Endodermal cell (in vitro differentiated cells): ENCODE measurements at regions not wholly inside any gene's neighbourhood (a gene's known extent, or its start where the extent isn't known, plus 50 kb on each side); places are given as distances from the start of the nearest gene placed in this dataset.
"Not testable (repeated sequence)": the region's sequence is repeated elsewhere in the genome, so short reads cannot be mapped to it uniquely, and the experiment has no call there.

Source experiments
- DNase-seq: peaks from one replicate; pipeline ENCODE4 v3.0.0-alpha.2; 2017
- H3K27ac ChIP-seq: 2 replicates; pipeline ENCODE4 v1.5.1; 2013; ENCODE audit warnings: mild to moderate bottlenecking, low read depth, low read length, moderate library complexity
- H3K27me3 ChIP-seq: 2 replicates; pipeline ENCODE4 v1.6.1; 2013; ENCODE audit warnings: mild to moderate bottlenecking, low read length, moderate library complexity; ENCODE audit not compliant: insufficient read depth, control insufficient read depth, poor library complexity, severe bottlenecking
- H3K36me3 ChIP-seq: 2 replicates; pipeline ENCODE4 v1.7.0; 2013; ENCODE audit warnings: mild to moderate bottlenecking, low read length, moderate library complexity; ENCODE audit not compliant: control insufficient read depth, insufficient read depth
- H3K4me1 ChIP-seq: one replicate; pipeline ENCODE4 v1.7.0; 2013; ENCODE audit warnings: low read length; ENCODE audit not compliant: control insufficient read depth, insufficient read depth
- H3K4me3 ChIP-seq: 2 replicates; pipeline ENCODE4 v1.5.1; 2013; ENCODE audit warnings: mild to moderate bottlenecking, low read length, moderate library complexity
- H3K9ac ChIP-seq: 2 replicates; pipeline ENCODE4 v1.6.1; 2013; ENCODE audit warnings: mild to moderate bottlenecking, low read length, moderate library complexity; ENCODE audit not compliant: poor library complexity, severe bottlenecking; ENCODE audit errors: extremely low read depth
- H3K9me3 ChIP-seq: 2 replicates; pipeline ENCODE4 v1.6.1; 2013; ENCODE audit warnings: mild to moderate bottlenecking, low read length, moderate library complexity; ENCODE audit not compliant: control insufficient read depth
- H3K27ac Mint-ChIP-seq: 2 replicates; pipeline ENCODE4 v1.8.0; 2020; ENCODE audit warnings: mixed read lengths
- H3K27me3 Mint-ChIP-seq: 2 replicates; pipeline ENCODE4 v1.8.0; 2021; ENCODE audit warnings: mild to moderate bottlenecking, mixed read lengths; ENCODE audit not compliant: insufficient read depth
- H3K36me3 Mint-ChIP-seq: 2 replicates; pipeline ENCODE4 v1.8.0; 2020; ENCODE audit warnings: low read depth, mixed read lengths
- H3K4me1 Mint-ChIP-seq: 2 replicates; pipeline ENCODE4 v1.8.0; 2020; ENCODE audit warnings: mixed read lengths
- H3K4me3 Mint-ChIP-seq: 2 replicates; pipeline ENCODE4 v1.8.0; 2020; ENCODE audit warnings: mild to moderate bottlenecking, moderate library complexity, mixed read lengths
- H3K9me3 Mint-ChIP-seq: 2 replicates; pipeline ENCODE4 v1.8.0; 2020; ENCODE audit warnings: mild to moderate bottlenecking, mixed read lengths
- WGBS, 2 experiments: methylation state at CpG; one replicate each; pipeline versions ENCODE4 v1.1.5 to v1.1.7; 2013; ENCODE audit warnings: missing lambda C conversion rate in 2 of 2, mixed read lengths in 1 of 2; ENCODE audit not compliant: insufficient coverage in 1 of 2, insufficient read length in 1 of 2; 5-methylcytosine and 5-hydroxymethylcytosine counted together
- TF ChIP-seq, protein P1 (sequence below): fragments of 200-600 bp; sonication (generic); conservative IDR thresholded peaks from 2 replicates; pipeline ENCODE4 v1.5.0; 2021; ENCODE audit warnings: antibody characterized with exemption, mild to moderate bottlenecking

DNA sequence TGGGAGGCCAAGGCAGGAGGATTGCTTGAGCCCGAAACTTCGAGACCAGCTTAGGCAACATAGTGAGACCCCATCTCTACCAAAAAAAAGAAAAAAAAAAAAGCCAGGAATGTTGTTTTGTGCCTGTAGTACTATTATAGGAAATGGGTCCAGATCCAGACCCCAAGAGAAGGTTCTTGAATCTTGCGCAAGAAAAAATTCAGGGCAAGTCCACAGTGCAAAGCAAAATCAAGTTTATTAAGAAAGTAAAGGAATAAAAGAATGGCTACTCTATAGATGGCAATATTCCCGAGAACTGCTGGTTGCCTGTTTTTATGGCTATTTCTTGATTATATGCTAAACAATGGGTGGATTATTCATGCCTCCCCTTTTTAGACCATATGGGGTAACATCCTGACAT, 51.2 kb upstream of the RDX start:
- Mint-ChIP-seq H3K9me3 (no peaks in the 10 kb centered on the region), H3K36me3 (no peaks in the 10 kb centered on the region), H3K4me3 (no peak overlapping the region), H3K27me3 (no peaks in the 10 kb centered on the region), H3K27ac (no peak overlapping the region), H3K4me1 (no peaks in the 10 kb centered on the region)
- Histone ChIP-seq H3K27ac (no peak overlapping the region), H3K9me3 (no peaks in the 10 kb centered on the region), H3K27me3 (no peaks in the 10 kb centered on the region), H3K4me1 (no peaks in the 10 kb centered on the region), H3K9ac (no peak overlapping the region), H3K36me3 (no peaks in the 10 kb centered on the region), H3K4me3 (no peak overlapping the region)
- 83 to 99% methylated on average over 2 of the region's 4 CpGs for WGBS, 2 experiments
- TF ChIP-seq, protein P1, sequence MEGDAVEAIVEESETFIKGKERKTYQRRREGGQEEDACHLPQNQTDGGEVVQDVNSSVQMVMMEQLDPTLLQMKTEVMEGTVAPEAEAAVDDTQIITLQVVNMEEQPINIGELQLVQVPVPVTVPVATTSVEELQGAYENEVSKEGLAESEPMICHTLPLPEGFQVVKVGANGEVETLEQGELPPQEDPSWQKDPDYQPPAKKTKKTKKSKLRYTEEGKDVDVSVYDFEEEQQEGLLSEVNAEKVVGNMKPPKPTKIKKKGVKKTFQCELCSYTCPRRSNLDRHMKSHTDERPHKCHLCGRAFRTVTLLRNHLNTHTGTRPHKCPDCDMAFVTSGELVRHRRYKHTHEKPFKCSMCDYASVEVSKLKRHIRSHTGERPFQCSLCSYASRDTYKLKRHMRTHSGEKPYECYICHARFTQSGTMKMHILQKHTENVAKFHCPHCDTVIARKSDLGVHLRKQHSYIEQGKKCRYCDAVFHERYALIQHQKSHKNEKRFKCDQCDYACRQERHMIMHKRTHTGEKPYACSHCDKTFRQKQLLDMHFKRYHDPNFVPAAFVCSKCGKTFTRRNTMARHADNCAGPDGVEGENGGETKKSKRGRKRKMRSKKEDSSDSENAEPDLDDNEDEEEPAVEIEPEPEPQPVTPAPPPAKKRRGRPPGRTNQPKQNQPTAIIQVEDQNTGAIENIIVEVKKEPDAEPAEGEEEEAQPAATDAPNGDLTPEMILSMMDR, result no peak
- DNase-seq, result no peak

DNA sequence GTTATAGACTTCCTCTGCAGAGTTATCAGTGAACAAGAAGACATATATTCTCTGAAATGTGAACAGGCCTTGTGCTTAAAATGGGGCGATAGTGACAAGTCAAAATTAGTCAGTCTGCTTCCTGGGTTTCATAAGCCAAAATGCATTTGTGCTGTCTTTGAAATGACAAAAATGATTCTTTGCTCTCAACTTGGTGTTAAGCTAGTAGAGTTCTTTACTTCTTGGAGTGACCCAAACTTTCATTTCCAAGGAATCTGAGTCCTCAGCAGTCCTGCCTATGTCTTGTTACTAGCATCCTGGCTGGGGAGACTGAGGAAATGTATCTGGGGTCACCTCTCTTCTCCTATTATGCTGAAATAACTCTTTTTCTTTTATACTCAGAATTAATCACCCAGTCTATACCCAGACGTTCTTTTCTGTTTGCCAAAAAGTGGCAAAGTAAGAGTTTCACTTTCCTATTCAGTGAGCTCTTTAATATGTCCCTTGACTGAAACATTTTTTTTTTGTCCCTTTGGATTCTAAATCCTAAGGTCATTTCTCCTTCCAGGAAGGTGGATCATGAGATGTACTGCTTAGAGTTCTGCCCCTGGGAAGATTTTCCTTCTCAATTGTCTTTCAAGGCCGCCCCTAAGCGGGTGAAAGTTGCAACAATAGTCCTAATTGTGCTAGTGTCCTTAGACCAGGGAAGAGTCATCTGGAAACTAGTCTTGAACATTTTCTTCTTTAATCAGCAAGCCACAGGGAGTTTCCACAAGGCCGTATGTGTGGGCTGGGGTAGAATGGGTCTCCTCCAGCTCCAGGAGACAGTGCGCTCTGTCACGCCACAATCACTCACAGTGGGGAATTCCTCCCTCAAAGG, 53.0 kb upstream of the RDX start:
- H3K4me3 ChIP-seq, result no peak overlapping the region
- no peak for DNase-seq
- no peaks in the 10 kb centered on the region for H3K9me3 Mint-ChIP-seq
- TF ChIP-seq, protein P1, result no peak
- H3K4me3 Mint-ChIP-seq, result no peak overlapping the region
- no peak overlapping the region for H3K27ac Mint-ChIP-seq
- H3K27ac ChIP-seq, result no peak overlapping the region
- H3K36me3 ChIP-seq, result no peaks in the 10 kb centered on the region
- no peaks in the 10 kb centered on the region for H3K9me3 ChIP-seq
- no peaks in the 10 kb centered on the region for H3K27me3 ChIP-seq
- H3K27me3 Mint-ChIP-seq, result no peaks in the 10 kb centered on the region
- H3K9ac ChIP-seq, result no peak overlapping the region
- 77 to 80% methylated on average over 2 to 7 of the region's 7 CpGs for WGBS, 2 experiments
- H3K4me1 ChIP-seq, result no peaks in the 10 kb centered on the region
- no peaks in the 10 kb centered on the region for H3K4me1 Mint-ChIP-seq
- H3K36me3 Mint-ChIP-seq, result no peaks in the 10 kb centered on the region

DNA sequence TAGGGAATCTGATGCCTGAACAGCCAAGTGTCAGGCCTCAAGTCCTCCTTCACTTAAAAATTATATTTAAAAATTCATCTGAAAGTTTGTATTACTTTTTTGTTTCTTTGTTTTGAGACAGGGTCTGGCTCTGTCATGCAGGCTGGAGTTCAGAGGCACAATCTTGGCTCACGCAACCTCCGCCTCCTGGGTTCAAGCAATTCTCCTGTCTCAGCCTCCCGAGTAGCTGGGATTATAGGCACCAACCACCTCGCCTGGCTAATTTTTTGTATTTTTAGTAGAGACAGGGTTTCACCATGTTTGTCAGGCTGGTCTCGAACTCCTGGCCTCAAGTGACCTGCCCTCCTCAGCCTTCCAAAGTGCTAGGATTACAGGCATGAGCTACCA, 53.6 kb upstream of the RDX start:
- not testable (repeated sequence) for H3K9ac ChIP-seq, H3K27ac ChIP-seq, H3K9me3 Mint-ChIP-seq, H3K36me3 Mint-ChIP-seq, H3K27me3 Mint-ChIP-seq, H3K9me3 ChIP-seq, H3K4me1 ChIP-seq, H3K36me3 ChIP-seq, H3K27ac Mint-ChIP-seq, H3K4me3 Mint-ChIP-seq, H3K4me1 Mint-ChIP-seq, DNase-seq, H3K27me3 ChIP-seq, H3K4me3 ChIP-seq
- 93 to 98% methylated on average over 4 to 5 of the region's 5 CpGs for WGBS, 2 experiments
